ENCODE measurements at regions not wholly inside any gene's neighbourhood (a gene's known extent, or its start where the extent isn't known, plus 50 kb on each side); places are given as distances from the start of the nearest gene placed in this dataset.

DNA sequence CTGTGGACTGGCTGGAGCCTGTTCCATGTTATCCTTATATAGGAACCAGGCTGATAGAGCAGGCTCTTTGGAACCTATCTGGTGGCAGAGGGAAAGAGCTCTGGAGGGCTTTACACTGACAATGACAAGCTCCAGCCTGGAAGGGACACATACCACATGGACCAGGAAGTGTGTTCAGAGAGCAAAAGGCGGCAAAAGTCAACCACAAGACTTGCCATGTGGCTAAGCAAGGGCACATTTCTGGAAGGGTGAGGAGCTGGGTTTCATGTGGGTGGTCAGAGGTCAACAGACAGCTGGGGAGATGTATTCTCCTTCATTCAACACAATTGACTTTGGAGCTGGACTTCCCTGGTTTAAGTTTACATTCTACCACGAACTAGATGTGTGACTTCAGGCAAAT is 325.2 kb downstream of the DYSF start:
- DNase-seq (ENCODE audit: low spot score) (no peak), ATAC-seq (ENCODE audit: low FRiP score) (no peak)
- TF ChIP-seq, protein P1, sequence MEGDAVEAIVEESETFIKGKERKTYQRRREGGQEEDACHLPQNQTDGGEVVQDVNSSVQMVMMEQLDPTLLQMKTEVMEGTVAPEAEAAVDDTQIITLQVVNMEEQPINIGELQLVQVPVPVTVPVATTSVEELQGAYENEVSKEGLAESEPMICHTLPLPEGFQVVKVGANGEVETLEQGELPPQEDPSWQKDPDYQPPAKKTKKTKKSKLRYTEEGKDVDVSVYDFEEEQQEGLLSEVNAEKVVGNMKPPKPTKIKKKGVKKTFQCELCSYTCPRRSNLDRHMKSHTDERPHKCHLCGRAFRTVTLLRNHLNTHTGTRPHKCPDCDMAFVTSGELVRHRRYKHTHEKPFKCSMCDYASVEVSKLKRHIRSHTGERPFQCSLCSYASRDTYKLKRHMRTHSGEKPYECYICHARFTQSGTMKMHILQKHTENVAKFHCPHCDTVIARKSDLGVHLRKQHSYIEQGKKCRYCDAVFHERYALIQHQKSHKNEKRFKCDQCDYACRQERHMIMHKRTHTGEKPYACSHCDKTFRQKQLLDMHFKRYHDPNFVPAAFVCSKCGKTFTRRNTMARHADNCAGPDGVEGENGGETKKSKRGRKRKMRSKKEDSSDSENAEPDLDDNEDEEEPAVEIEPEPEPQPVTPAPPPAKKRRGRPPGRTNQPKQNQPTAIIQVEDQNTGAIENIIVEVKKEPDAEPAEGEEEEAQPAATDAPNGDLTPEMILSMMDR (IDR thresholded peaks at IDR 0.05), result no peak

GRCh38 chr2:71777946-71778345 is 324.6 kb downstream of the DYSF start:
- ATAC-seq (ENCODE audit: low FRiP score), result no peak
- TF ChIP-seq, protein P1 (IDR thresholded peaks at IDR 0.05), result no peak
- no peak for DNase-seq (ENCODE audit: low spot score)

DNA sequence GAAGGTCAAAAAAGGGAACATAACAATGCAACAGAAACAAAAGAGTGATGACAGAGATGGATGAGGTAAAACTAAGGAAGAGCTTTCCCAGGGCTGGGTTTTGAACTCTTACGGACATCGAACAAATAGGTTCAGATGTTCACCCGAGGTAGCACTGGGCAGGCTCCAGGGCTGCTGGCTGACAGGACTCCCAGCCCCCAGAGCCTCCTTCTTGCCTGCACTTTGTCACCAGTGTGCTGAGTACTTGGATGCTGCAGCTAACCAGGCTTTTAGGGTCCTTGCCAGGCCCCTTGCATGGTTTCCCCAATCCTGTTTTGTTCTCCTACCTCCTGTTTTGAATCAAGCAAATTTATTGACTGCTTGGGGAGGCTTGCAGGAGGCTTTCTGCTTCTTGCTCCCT is 322.9 kb downstream of the DYSF start:
- ATAC-seq (ENCODE audit: low FRiP score) (no peak), DNase-seq (ENCODE audit: low spot score) (no peak)
- TF ChIP-seq, protein P1 (IDR thresholded peaks at IDR 0.05), result no peak

- TF ChIP-seq, protein P1 (IDR thresholded peaks at IDR 0.05), result no peak
- DNase-seq (ENCODE audit: low spot score) (no peak), ATAC-seq (ENCODE audit: low FRiP score) (no peak)
Measured at GRCh38 chr2:71773218-71773617, 319.9 kb downstream of the DYSF start.

GRCh38 chr2:71772510-71773172 is 319.3 kb downstream of the DYSF start:
- ATAC-seq (ENCODE audit: low FRiP score) (no peak), DNase-seq (ENCODE audit: low spot score) (no peak)
- TF ChIP-seq, protein P1 (IDR thresholded peaks at IDR 0.05), result no peak

DNA sequence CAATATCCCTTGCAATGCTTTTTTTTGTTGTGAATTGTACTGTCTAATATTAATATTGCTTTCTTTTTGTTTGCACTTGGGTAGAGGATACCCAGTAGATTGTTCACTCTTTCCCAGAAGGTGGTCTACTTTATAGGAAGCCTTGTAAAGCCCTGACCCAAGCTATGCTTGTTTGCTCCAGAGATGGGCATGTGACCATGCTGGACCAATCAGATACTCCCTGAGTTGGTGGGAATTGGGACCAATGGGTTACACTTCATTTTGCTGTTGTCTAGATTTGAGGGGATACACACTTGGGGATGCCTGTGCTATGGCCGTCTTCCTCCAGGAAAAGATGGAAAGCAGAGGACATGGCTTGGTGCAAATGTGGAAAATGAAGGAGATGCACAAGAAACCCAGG is 314.3 kb downstream of the DYSF start:
- DNase-seq (ENCODE audit: low spot score) (no peak), ATAC-seq (ENCODE audit: low FRiP score) (no peak)
- TF ChIP-seq, protein P1 (IDR thresholded peaks at IDR 0.05), result no peak

- ATAC-seq (ENCODE audit: low FRiP score) (no peak), DNase-seq (ENCODE audit: low spot score) (no peak)
- TF ChIP-seq, protein P1 (IDR thresholded peaks at IDR 0.05), result no peak
Measured at GRCh38 chr2:71759060-71759459, 305.7 kb downstream of the DYSF start.

All from omental fat pad (tissue), 3 donors.